ENCODE measurements at regions not wholly inside any gene's neighbourhood (a gene's known extent, or its start where the extent isn't known, plus 50 kb on each side); places are given as distances from the start of the nearest gene placed in this dataset.

DNA sequence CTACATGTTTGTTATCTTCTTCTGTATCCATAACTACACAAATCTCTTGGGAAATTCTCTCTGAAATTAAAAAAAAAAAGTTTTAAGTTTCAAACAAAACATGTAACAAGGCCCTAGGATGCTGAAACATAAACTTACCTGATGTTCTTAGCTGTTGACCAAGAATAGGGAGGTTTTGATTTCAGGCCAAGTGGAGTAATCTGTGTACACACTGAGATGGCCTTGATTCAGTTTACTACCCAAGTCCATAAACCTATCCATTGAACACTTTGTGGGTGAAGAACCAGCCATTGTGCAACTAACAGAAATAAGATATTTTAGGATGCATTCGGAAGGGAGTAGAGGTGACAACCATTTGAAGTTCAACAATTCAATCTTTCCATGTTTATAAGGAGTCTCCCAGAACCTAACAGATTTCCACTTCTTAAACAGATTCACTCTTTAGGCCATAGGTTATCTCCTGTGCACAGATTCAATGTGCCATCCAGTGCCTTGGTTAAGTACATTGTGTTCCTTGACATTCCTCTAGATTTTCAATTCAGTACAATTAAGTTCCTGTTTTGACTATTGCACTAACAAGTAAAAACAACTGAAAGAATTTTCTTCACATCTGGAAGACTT is 143.1 kb downstream of the CRPPA start:
- H3K9me3 Mint-ChIP-seq: peaks cover 2% of the 10 kb centered on the region
- no peak for ATAC-seq

DNA sequence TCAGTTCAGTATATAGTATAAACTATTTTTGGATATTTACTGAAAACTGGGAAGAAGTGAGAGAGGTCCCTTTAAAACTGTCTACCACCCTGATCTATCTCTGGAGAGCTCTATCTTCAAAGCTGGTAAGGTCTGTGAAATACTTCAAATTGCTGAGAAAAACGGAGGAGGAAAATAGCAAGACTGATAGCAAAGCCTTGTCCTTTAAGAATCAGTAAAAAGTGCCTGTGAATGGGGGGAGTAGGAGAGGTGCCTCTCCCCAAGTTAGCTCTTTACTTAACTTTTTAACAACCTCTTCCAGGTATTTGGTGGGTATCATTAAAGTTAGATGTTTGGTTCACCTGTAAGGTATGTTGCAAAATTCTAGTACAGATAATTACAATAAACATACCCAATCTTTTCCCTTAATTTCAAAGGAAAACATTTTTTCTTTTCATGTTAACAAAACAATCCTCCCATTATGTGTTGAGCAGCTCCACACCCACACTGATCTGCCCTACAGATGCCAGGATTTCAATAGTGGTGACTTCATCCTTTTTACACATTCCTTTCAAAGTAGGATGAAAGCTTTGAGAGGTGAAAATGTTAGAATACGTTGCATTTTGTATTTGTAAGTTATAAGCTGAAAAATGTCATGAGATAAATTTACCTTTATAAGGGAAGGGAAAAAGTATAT is 149.2 kb downstream of the CRPPA start:
- ChIA-PET POLR2A (no interaction called here), CTCF (interaction anchor here (1.3 kb wide), 1 partner anchor 293 kb away, joined by 3 read pairs; no protein-coding TSS in a partner anchor)
- Mint-ChIP-seq H3K27ac (no peak overlapping the region), H3K4me1 (ENCODE audit: low read depth) (no peaks in the 10 kb centered on the region), H3K9me3 (no peaks in the 10 kb centered on the region), H3K36me3 (ENCODE audit: low read depth) (no peaks in the 10 kb centered on the region), H3K27me3 (no peaks in the 10 kb centered on the region), H3K4me3 (no peak overlapping the region)
- DNase-seq (no peak), ATAC-seq (no peak)
- intact Hi-C loops (cut with micrococcal nuclease): no loop called here
- TF ChIP-seq, protein P1, sequence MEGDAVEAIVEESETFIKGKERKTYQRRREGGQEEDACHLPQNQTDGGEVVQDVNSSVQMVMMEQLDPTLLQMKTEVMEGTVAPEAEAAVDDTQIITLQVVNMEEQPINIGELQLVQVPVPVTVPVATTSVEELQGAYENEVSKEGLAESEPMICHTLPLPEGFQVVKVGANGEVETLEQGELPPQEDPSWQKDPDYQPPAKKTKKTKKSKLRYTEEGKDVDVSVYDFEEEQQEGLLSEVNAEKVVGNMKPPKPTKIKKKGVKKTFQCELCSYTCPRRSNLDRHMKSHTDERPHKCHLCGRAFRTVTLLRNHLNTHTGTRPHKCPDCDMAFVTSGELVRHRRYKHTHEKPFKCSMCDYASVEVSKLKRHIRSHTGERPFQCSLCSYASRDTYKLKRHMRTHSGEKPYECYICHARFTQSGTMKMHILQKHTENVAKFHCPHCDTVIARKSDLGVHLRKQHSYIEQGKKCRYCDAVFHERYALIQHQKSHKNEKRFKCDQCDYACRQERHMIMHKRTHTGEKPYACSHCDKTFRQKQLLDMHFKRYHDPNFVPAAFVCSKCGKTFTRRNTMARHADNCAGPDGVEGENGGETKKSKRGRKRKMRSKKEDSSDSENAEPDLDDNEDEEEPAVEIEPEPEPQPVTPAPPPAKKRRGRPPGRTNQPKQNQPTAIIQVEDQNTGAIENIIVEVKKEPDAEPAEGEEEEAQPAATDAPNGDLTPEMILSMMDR (IDR thresholded peaks at IDR 0.05): no peak

More for the DNA sequence above, 143.1 kb downstream of the CRPPA start:
- Mint-ChIP-seq H3K27me3 (no peaks in the 10 kb centered on the region), H3K4me1 (ENCODE audit: low read depth) (no peaks in the 10 kb centered on the region), H3K36me3 (ENCODE audit: low read depth) (no peaks in the 10 kb centered on the region), H3K27ac (no peak overlapping the region), H3K4me3 (no peak overlapping the region)
- TF ChIP-seq, protein P1 (IDR thresholded peaks at IDR 0.05): no peak
- intact Hi-C loops (cut with micrococcal nuclease): no loop called here
- DNase-seq: no peak
- CTCF ChIA-PET: no interaction called here
- POLR2A ChIA-PET: no interaction called here

DNA sequence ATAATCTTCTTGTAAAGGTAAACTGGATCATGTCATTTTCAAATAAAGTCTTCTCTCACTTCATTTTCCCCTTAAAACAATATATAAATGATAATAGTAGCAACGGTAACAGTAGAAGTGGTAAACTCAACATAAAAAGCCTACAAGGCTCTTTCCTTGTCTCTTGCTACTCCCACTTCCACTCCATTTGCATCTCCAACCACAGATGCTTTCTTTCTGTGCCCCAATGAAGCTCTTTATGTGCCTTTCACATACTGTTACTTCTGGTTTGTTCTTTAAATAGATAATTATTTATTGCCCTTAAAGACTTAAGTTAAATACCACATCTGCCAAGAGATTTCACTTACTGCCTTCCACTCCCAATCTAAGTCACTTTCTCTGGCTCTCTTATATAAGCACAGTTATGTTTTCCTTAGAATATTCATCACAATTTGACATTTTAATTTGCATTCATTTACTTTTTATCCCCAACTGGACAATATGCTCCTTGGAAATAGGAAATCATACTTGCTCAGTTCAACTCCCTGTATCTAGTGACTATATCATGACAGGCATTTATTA is 149.9 kb downstream of the CRPPA start:
- no peak overlapping the region for H3K27ac Mint-ChIP-seq
- no peak overlapping the region for H3K4me3 Mint-ChIP-seq
- no peaks in the 10 kb centered on the region for H3K27me3 Mint-ChIP-seq
- H3K9me3 Mint-ChIP-seq: no peaks in the 10 kb centered on the region
- POLR2A ChIA-PET: no interaction called here
- no peaks in the 10 kb centered on the region for H3K4me1 Mint-ChIP-seq (ENCODE audit: low read depth)
- TF ChIP-seq, protein P1 (IDR thresholded peaks at IDR 0.05): no peak
- H3K36me3 Mint-ChIP-seq (ENCODE audit: low read depth): no peaks in the 10 kb centered on the region
- no peak for ATAC-seq
- intact Hi-C loops (cut with micrococcal nuclease): no loop called here
- no peak for DNase-seq
- CTCF ChIA-PET: interaction anchor here (1.3 kb wide), 1 partner anchor 294 kb away, joined by 3 read pairs; no protein-coding TSS in a partner anchor

DNA sequence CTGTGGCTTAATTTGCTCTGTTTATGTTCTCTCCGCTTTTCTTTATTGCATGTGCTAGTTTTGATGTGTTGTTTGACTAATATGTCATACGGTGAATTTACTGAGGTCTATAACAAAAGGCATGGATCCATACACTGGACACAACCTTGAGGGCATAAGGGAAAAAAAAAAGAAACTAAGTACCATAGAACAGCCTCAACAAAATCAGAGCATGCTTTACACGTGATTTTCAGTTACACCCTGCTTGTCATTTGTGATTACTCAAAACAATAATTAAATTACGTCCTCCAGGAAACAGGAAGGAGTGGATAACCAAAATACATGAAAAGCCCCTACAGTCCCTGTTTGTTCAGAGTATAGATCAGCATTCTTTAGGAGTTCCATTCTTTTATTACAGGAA is 150.5 kb downstream of the CRPPA start:
- no peaks in the 10 kb centered on the region for H3K4me1 Mint-ChIP-seq (ENCODE audit: low read depth)
- ATAC-seq: no peak
- POLR2A ChIA-PET: no interaction called here
- H3K9me3 Mint-ChIP-seq: no peaks in the 10 kb centered on the region
- H3K4me3 Mint-ChIP-seq: no peak overlapping the region
- TF ChIP-seq, protein P1 (IDR thresholded peaks at IDR 0.05): no peak
- DNase-seq: no peak
- H3K27ac Mint-ChIP-seq: no peak overlapping the region
- no peaks in the 10 kb centered on the region for H3K27me3 Mint-ChIP-seq
- CTCF ChIA-PET: no interaction called here
- intact Hi-C loops (cut with micrococcal nuclease): no loop called here
- H3K36me3 Mint-ChIP-seq (ENCODE audit: low read depth): no peaks in the 10 kb centered on the region
